Karpas-422 (cell line): ENCODE measurements at regions not wholly inside any gene's neighbourhood (a gene's known extent, or its start where the extent isn't known, plus 50 kb on each side); places are given as distances from the start of the nearest gene placed in this dataset.
"Not testable (repeated sequence)": the region's sequence is repeated elsewhere in the genome, so short reads cannot be mapped to it uniquely, and the experiment has no call there.

Source experiments
- DNase-seq: peaks from one replicate; pipeline ENCODE4 v3.0.0-alpha.2; 2015
- H2AFZ ChIP-seq: fragments of 200-600 bp; sonication (generic); 2 replicates; pipeline ENCODE4 v1.6.1; 2014; ENCODE audit warnings: antibody characterized with exemption, low read length, mixed read lengths
- H3K27ac ChIP-seq: fragments of 200-600 bp; sonication (generic); 2 replicates; pipeline ENCODE4 v1.5.1; 2014; ENCODE audit warnings: mild to moderate bottlenecking, low read length, moderate library complexity
- H3K27me3 ChIP-seq: fragments of 200-600 bp; sonication (generic); 2 replicates; pipeline ENCODE4 v1.6.1; 2014; ENCODE audit warnings: low read length, mixed read lengths
- H3K36me3 ChIP-seq: fragments of 200-600 bp; sonication (generic); 2 replicates; pipeline ENCODE4 v1.6.1; 2014; ENCODE audit warnings: low read length, mixed read lengths; ENCODE audit not compliant: insufficient read depth
- H3K4me1 ChIP-seq: fragments of 200-600 bp; sonication (generic); 2 replicates; pipeline ENCODE4 v1.6.1; 2014; ENCODE audit warnings: mild to moderate bottlenecking, low read length, mixed read lengths
- H3K4me2 ChIP-seq: fragments of 200-600 bp; sonication (generic); 2 replicates; pipeline ENCODE4 v1.6.1; 2014; ENCODE audit warnings: low read length, low read depth, mild to moderate bottlenecking; ENCODE audit not compliant: poor library complexity, severe bottlenecking
- H3K4me3 ChIP-seq: fragments of 200-600 bp; sonication (generic); 2 replicates; pipeline ENCODE4 v1.5.1; 2014; ENCODE audit warnings: mild to moderate bottlenecking, antibody characterized with exemption, low read length, mixed read lengths
- H3K79me2 ChIP-seq: fragments of 200-600 bp; sonication (generic); 2 replicates; pipeline ENCODE4 v1.6.1; 2014; ENCODE audit warnings: mild to moderate bottlenecking, low read length, mixed read lengths
- H3K9ac ChIP-seq: fragments of 200-600 bp; sonication (generic); 2 replicates; pipeline ENCODE4 v1.6.0; 2014; ENCODE audit warnings: low read length
- H3K9me2 ChIP-seq: fragments of 200-600 bp; sonication (generic), shearing (Covaris generic); replicated peaks from 2 replicates; pipeline ENCODE4 v1.6.0; 2014; ENCODE audit warnings: mild to moderate bottlenecking, low read length, moderate library complexity; ENCODE audit not compliant: insufficient read depth
- H3K9me3 ChIP-seq: fragments of 300-700, 200-600 bp; sonication (generic); 2 replicates; pipeline ENCODE4 v1.6.1; 2014; ENCODE audit warnings: low read length, mixed read lengths
- H4K20me1 ChIP-seq: fragments of 200-600 bp; sonication (generic); 2 replicates; pipeline ENCODE4 v1.6.1; 2014; ENCODE audit warnings: mild to moderate bottlenecking, antibody characterized with exemption, low read length, low read depth; ENCODE audit not compliant: insufficient read depth

DNA sequence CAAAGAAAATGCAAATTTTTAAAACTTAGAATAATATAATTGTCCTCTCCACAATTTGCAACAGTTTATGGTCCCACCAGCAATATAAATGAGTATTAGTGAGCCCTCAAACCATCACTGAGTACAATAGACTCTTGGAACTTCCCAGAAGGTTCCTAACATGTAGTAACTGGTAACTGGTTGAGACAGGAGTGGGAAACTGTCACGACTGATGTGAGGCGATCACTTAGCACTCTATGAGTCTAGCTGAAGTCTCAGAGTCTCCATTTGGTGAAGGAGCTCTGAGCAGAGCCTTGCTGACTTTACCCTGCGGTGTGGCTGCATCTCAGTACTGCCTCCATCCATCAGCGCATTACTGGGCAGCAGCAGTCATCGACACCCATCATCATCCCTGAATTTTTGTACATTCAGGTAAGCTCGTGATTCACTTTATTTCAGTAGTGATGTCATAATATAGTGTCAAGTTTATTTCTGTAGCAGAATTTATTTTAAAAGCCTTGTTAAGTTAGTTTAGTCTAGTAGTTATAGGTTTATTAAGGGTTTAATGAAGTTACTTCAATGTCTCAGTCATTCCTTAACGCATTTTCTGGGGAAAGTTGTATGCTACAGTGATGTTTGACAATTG is 76.6 kb upstream of the ABCA1 start:
- Histone ChIP-seq H3K9me3 (no peaks in the 10 kb centered on the region), H3K27ac (no peak overlapping the region), H3K4me2 (no peak overlapping the region), H3K4me1 (no peaks in the 10 kb centered on the region), H3K36me3 (no peaks in the 10 kb centered on the region), H3K9me2 (no peaks in the 10 kb centered on the region), H3K27me3 (no peaks in the 10 kb centered on the region), H3K9ac (no peak overlapping the region), H2AFZ (no peak overlapping the region), H3K4me3 (no peak overlapping the region), H3K79me2 (no peaks in the 10 kb centered on the region), H4K20me1 (no peaks in the 10 kb centered on the region)
- no peak for DNase-seq

DNA sequence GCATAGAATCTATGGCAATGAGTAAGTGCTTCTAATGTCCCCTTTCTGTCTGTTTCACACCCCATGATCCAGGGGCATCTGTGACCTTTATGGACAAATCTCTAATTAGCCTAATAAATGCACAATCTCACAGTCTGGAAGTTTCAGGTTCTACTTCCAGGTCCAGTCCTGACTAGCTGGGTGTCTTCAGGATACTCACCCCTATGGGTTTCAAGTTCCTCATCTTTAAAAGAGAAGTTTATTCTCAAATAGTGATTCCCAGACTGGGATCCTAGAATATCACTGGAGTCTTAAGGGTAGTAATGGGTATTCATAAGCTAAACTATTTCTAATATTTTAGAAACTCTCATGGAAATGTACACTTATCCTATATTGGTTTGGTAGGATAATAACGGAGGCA is 77.2 kb upstream of the ABCA1 start:
- H2AFZ ChIP-seq: no peak overlapping the region

DNA sequence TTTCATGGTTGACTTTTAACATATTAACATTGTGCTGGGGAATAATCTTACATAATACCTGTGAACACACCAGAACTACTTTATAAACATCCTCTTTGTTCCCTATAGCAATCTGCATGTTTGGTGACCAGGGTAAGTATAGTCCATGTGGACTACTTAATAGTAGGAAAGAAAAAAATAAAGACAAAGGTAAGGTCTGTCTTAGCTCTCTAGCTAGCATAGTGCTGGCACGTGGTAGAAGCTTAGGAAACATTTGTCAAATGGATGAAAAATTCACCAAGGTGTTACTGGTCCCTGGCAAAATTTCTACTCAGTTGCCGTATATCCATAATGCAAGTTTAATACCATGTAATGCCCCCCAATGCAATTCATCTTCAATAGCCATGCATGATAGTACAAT is 78.6 kb upstream of the ABCA1 start:
- Histone ChIP-seq H3K4me1 (no peaks in the 10 kb centered on the region), H3K4me2 (no peak overlapping the region), H3K4me3 (no peak overlapping the region)

More for the DNA sequence above, 77.2 kb upstream of the ABCA1 start:
- no peak overlapping the region for H3K4me2 ChIP-seq
- H3K4me3 ChIP-seq: no peak overlapping the region
- H3K27ac ChIP-seq: no peak overlapping the region
- no peak overlapping the region for H3K9ac ChIP-seq
- no peaks in the 10 kb centered on the region for H3K36me3 ChIP-seq
- no peaks in the 10 kb centered on the region for H3K27me3 ChIP-seq
- H3K9me2 ChIP-seq: no peaks in the 10 kb centered on the region
- no peaks in the 10 kb centered on the region for H4K20me1 ChIP-seq
- no peaks in the 10 kb centered on the region for H3K4me1 ChIP-seq
- H3K79me2 ChIP-seq: no peaks in the 10 kb centered on the region
- H3K9me3 ChIP-seq: no peaks in the 10 kb centered on the region
- DNase-seq: no peak

DNA sequence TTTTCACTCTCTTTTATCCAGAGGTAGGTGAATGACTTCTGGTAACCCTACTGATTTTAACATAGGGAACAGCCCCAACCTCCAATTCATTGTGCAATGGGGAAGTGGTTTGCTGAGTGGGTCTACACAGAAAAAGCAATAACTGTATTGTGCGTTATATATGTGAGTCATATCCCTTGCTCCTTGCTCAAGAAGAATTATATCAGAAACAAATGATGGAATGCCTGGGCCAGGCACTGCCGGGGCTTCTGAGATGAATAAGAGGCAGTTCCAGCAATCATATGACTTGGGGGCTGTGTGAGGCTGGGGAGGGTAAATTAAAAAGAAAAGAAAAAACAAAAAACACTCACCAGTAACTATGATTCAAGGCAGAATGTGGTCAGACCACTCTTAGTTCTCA is 79.2 kb upstream of the ABCA1 start:
- Histone ChIP-seq H3K36me3 (no peaks in the 10 kb centered on the region), H4K20me1 (no peaks in the 10 kb centered on the region), H3K4me3 (no peak overlapping the region), H3K4me1 (no peaks in the 10 kb centered on the region), H3K4me2 (no peak overlapping the region), H3K27ac (no peak overlapping the region), H3K9ac (no peak overlapping the region), H2AFZ (no peak overlapping the region), H3K9me3 (no peaks in the 10 kb centered on the region), H3K27me3 (no peaks in the 10 kb centered on the region), H3K9me2 (no peaks in the 10 kb centered on the region), H3K79me2 (no peaks in the 10 kb centered on the region)
- no peak for DNase-seq

More for the DNA sequence above, 78.6 kb upstream of the ABCA1 start:
- H3K9ac ChIP-seq: no peak overlapping the region
- no peaks in the 10 kb centered on the region for H3K36me3 ChIP-seq
- no peak overlapping the region for H2AFZ ChIP-seq
- H3K79me2 ChIP-seq: no peaks in the 10 kb centered on the region
- no peaks in the 10 kb centered on the region for H3K9me2 ChIP-seq
- DNase-seq: no peak
- H4K20me1 ChIP-seq: no peaks in the 10 kb centered on the region
- H3K9me3 ChIP-seq: no peaks in the 10 kb centered on the region
- no peaks in the 10 kb centered on the region for H3K27me3 ChIP-seq
- H3K27ac ChIP-seq: no peak overlapping the region

DNA sequence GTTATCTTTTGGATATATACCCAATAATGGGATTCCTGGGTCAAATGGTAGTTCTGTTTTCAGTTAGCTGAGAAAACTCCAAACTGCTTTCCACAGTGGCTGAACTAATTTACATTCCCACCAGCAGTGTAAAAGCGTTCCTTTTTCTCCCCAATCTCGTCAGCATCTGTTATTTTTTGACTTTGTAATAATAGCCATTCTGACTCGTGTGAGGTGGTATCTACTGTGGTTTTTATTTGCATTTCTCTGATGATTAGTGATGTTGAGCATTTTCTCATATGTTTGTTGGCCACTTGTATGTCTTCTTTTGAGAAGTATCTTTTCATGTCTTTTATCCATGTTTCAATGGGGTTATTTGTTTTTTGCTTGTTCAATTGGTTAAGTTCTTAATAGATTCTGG is 82.1 kb upstream of the ABCA1 start:
- not testable (repeated sequence) for H3K9me3 ChIP-seq, H2AFZ ChIP-seq, H3K4me1 ChIP-seq, DNase-seq, H3K79me2 ChIP-seq, H3K36me3 ChIP-seq, H3K27me3 ChIP-seq, H3K9me2 ChIP-seq, H3K4me3 ChIP-seq, H3K9ac ChIP-seq, H3K27ac ChIP-seq, H3K4me2 ChIP-seq, H4K20me1 ChIP-seq

DNA sequence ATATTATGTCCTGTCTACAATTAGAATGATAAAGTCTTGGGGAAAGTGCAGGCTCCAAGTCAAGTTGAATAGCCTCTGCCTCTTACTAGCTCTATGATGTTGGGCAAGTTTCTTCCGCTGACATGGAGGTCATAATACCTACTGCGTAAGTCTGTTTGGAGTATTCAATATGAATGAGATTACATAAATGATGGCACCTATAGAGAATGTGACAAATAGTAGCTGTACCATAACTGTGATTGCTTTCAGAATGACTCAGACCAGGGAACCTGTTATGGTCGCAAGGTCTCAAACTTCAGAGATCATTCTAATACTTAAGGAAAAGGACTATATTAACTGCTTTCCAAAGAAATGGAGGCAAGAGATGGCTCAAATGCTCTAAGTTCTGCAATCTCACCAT is 94.0 kb upstream of the ABCA1 start:
- H3K36me3 ChIP-seq: no peaks in the 10 kb centered on the region
- no peak overlapping the region for H3K4me3 ChIP-seq
- H3K9me3 ChIP-seq: no peaks in the 10 kb centered on the region
- H4K20me1 ChIP-seq: no peaks in the 10 kb centered on the region
- no peak overlapping the region for H3K9ac ChIP-seq
- no peaks in the 10 kb centered on the region for H3K27me3 ChIP-seq
- DNase-seq: no peak
- no peaks in the 10 kb centered on the region for H3K9me2 ChIP-seq
- no peak overlapping the region for H3K4me2 ChIP-seq
- no peak overlapping the region for H3K27ac ChIP-seq
- H2AFZ ChIP-seq: no peak overlapping the region
- H3K4me1 ChIP-seq: no peaks in the 10 kb centered on the region
- no peaks in the 10 kb centered on the region for H3K79me2 ChIP-seq

DNA sequence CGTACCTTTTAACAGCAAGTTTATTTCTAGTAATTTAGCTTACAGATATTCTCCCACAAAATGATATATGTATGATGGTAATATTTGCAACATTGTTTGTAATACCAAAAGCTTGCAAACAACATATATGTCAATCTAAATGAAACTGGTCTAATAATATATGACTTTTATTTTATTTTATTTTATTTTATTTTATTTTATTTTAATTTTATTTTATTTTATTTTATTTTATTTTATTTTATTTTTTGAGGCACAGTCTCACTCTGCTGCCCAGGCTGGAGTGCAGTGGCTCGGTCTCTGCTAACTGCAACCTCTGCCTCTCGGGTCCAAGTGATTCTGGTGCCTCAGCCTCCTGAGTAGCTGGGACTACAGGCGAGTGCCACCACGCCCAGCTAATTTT is 94.6 kb upstream of the ABCA1 start:
- not testable (repeated sequence) for H3K4me1 ChIP-seq, H3K9me2 ChIP-seq, H3K27ac ChIP-seq, H3K27me3 ChIP-seq, H2AFZ ChIP-seq, H3K79me2 ChIP-seq, H3K4me2 ChIP-seq, DNase-seq, H3K9ac ChIP-seq, H3K9me3 ChIP-seq, H3K36me3 ChIP-seq, H3K4me3 ChIP-seq, H4K20me1 ChIP-seq

DNA sequence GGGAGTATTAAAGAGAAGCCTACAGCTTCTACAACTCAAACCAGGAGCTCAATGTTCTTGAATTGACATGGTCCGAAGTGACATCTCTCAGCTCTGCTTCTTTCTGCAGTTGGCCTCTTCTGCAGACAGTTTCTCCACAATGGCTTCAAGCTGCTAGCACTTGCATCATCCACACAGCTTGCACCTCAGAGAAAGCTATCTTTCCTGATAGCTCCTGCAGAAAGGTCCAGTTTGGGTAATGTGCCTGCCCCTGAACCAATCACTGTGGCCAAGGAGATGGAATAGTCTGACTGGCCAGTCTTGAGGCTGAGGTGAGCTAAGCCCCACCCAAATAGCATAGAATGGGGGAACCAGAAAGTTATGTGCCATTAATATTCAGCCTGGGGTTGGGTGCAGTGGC is 95.8 kb upstream of the ABCA1 start:
- no peaks in the 10 kb centered on the region for H3K27me3 ChIP-seq
- no peak for DNase-seq
- no peaks in the 10 kb centered on the region for H4K20me1 ChIP-seq

DNA sequence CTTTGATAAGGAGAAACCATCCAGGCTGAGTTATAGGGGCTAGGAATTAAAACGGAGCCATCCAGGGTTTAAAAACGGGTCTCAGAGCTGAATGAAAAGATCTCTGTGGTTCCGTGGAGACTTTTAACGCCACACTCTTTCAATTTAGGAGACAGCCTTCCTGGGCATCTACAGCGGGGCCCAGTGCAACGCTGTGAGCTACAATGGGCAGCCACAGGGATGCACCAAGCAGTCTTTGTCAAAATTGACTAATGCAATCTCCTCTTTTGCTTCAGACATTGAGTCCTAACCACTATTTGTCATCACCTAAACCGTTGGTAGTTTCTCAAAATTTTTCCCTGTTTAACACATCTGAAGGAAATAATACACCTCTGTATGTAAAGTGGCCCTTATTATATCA is 96.6 kb upstream of the ABCA1 start:
- Histone ChIP-seq H3K27me3 (no peaks in the 10 kb centered on the region), H3K36me3 (no peaks in the 10 kb centered on the region), H3K4me3 (no peak overlapping the region), H3K4me2 (no peak overlapping the region), H3K4me1 (no peaks in the 10 kb centered on the region), H3K27ac (no peak overlapping the region), H2AFZ (no peak overlapping the region), H3K9me2 (no peaks in the 10 kb centered on the region), H4K20me1 (no peaks in the 10 kb centered on the region), H3K9me3 (no peaks in the 10 kb centered on the region), H3K79me2 (no peaks in the 10 kb centered on the region), H3K9ac (no peak overlapping the region)
- no peak for DNase-seq

More for the DNA sequence above, 95.8 kb upstream of the ABCA1 start:
- Histone ChIP-seq H3K4me2 (no peak overlapping the region), H3K9me2 (no peaks in the 10 kb centered on the region), H2AFZ (no peak overlapping the region), H3K9me3 (no peaks in the 10 kb centered on the region), H3K36me3 (no peaks in the 10 kb centered on the region), H3K27ac (no peak overlapping the region), H3K4me1 (no peaks in the 10 kb centered on the region), H3K9ac (no peak overlapping the region), H3K79me2 (no peaks in the 10 kb centered on the region), H3K4me3 (no peak overlapping the region)
